ENCODE measurements at regions not wholly inside any gene's neighbourhood (a gene's known extent, or its start where the extent isn't known, plus 50 kb on each side); places are given as distances from the start of the nearest gene placed in this dataset.

DNA sequence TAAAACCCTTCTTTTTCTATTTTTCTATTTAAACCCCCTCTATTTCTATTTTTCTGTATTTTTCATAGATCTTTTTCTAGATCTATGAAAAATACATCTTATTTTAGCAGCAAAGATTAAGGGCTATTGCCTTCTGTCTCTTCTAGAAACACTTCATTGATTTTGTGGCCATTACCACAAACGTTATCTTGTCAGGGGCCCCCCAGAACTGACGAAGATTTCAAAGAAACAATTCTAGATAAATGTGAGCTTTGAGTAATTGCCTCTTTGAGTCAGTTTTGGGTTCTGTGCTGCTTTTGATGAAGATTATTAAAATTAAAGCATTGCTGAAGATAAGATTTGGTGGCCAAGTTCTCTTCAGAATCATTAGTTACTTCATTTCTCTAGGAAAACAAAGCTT is 279.6 kb upstream of the PEX5L start:
- Mint-ChIP-seq H3K4me3 (no peak overlapping the region), H3K36me3 (no peaks in the 10 kb centered on the region), H3K27me3 (ENCODE audit: low read depth in 3 of 3) (peaks cover 0 to 2% (median 0%) of the 10 kb centered on the region in 3 donors), H3K9me3 (peaks cover 0 to 8% (median 2%) of the 10 kb centered on the region in 6 donors), H3K4me1 (no peaks in the 10 kb centered on the region), H3K27ac (no peak overlapping the region)
- no peak for DNase-seq

DNA sequence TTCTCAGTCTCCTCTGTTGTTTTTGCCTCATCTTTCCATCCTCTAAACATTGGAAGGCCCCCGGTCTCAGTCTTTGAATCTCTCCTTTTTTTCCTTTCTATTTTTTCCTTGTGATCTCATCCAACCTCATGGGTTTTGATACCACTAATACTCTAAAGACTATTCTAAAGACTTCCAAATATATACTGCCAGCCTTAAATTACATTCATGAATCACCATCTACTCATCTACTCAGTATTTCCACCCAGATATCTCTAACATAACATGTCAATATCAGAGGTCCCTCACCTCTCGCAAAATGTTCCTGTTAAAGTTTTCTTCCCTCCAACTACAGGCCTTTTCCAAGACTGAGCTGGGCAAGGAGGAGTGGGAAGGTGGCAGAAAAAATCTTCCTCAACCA is 282.5 kb upstream of the TTC14 start:
- Mint-ChIP-seq H3K36me3 (peaks cover 0 to 3% (median 0%) of the 10 kb centered on the region in 3 donors), H3K9me3 (peaks cover 0 to 21% (median 5%) of the 10 kb centered on the region in 6 donors), H3K27me3 (ENCODE audit: low read depth in 3 of 3) (peaks cover 0 to 1% (median 0%) of the 10 kb centered on the region in 3 donors), H3K27ac (no peak overlapping the region), H3K4me3 (no peak overlapping the region), H3K4me1 (no peaks in the 10 kb centered on the region)
- DNase-seq = no peak

DNA sequence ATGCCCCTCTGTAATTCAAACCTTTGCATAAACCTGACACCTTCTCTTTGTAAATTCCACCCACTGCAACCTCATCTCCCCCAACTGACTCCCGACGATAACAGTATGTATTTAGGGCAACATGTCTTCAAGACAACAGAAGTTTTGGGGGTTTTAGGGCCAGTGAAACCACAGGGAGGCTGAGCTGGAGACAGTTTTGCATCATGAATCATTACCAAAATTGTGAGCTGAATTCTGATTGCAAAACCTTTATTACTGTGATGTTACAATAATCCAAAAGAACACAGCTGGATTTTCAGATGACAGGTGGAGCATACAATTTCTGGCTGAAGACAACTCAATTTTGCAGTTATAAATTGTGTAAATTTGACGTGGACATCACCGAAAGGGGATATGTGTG is 281.3 kb upstream of the TTC14 start:
- Mint-ChIP-seq H3K27ac (no peak overlapping the region), H3K36me3 (peaks cover 0 to 3% (median 0%) of the 10 kb centered on the region in 3 donors), H3K4me3 (no peak overlapping the region)

DNA sequence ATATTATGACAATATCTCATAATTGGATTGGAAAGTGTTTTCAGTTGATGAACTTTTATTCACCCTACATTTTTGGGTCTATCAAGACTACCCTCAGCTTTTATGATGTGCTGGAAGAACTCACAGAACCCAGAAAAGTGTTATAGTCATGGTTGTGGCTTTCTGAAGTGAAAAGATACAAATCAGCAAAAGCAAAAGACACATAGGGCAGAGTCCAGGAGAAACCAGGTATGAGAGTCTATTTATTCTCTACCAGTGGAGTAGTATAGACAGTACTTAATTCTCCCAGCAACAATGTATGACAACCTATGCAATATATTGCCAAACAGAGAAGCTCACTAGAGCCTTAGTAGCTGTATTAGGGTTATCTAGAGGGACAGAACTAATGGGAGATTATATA is 280.4 kb upstream of the TTC14 start:
- Mint-ChIP-seq H3K9me3 (peaks cover 0 to 23% (median 8%) of the 10 kb centered on the region in 6 donors), H3K4me1 (no peaks in the 10 kb centered on the region), H3K27ac (no peak overlapping the region), H3K36me3 (peaks cover 0 to 3% (median 0%) of the 10 kb centered on the region in 3 donors), H3K27me3 (ENCODE audit: low read depth in 3 of 3) (no peaks in the 10 kb centered on the region), H3K4me3 (no peak overlapping the region)
- DNase-seq = no peak

More for the DNA sequence above, 281.3 kb upstream of the TTC14 start:
- DNase-seq = no peak
- Mint-ChIP-seq H3K9me3 (peaks cover 0 to 23% (median 8%) of the 10 kb centered on the region in 6 donors), H3K27me3 (ENCODE audit: low read depth in 3 of 3) (no peaks in the 10 kb centered on the region), H3K4me1 (no peaks in the 10 kb centered on the region)

DNA sequence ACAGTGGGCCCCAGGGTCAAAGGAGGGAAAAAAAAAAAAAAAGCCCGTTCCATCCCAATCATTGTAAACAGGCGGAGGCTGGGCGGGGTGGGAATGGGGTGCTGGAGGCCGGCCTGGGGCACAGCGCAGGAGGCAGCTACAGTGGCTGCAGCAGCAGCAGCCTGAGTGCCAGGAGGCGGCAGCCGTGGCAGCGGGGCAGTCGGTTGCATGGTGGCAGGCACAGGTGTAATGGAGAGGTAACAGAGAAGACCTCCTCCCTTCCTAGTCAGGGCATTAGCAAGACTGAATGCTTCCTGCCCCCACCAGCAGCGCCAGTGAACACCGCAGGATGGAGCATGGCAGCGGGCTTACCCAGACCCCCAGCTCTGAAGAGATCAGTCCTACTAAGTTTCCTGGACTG is 279.1 kb upstream of the TTC14 start:
- Mint-ChIP-seq H3K27ac (no peak overlapping the region), H3K4me3 (no peak overlapping the region), H3K36me3 (peaks cover 0 to 3% (median 0%) of the 10 kb centered on the region in 3 donors), H3K4me1 (no peaks in the 10 kb centered on the region), H3K9me3 (peaks cover 0 to 23% (median 8%) of the 10 kb centered on the region in 6 donors), H3K27me3 (ENCODE audit: low read depth in 3 of 3) (no peaks in the 10 kb centered on the region)
- no peak for DNase-seq

DNA sequence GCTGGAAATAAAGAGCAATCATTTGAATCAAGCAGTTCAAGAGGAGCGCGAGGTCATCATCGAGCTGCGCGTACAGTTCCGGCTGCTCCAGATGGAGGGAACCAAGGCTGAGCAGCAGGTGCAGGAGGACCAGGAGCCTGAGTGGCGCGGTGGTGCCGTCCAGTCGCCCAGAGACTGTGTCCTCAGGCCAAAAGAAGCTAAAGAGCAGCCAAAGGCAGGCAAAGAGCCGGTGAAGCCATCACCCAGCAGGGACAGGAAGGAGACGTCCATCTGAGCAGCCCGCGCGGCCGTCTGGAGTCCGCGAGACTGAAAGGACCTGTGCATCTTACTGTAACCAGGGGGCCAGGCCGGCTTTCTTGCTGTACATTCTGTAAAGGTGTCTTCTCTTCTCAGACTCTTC is 277.2 kb upstream of the TTC14 start:
- H3K36me3 Mint-ChIP-seq = peaks cover 0 to 3% (median 0%) of the 10 kb centered on the region in 3 donors
- no peak overlapping the region for H3K27ac Mint-ChIP-seq
- H3K4me1 Mint-ChIP-seq = no peaks in the 10 kb centered on the region
- no peaks in the 10 kb centered on the region for H3K27me3 Mint-ChIP-seq (ENCODE audit: low read depth in 3 of 3)
- no peak for DNase-seq
- peaks cover 0 to 23% (median 9%) of the 10 kb centered on the region in 6 donors for H3K9me3 Mint-ChIP-seq
- H3K4me3 Mint-ChIP-seq = no peak overlapping the region

DNA sequence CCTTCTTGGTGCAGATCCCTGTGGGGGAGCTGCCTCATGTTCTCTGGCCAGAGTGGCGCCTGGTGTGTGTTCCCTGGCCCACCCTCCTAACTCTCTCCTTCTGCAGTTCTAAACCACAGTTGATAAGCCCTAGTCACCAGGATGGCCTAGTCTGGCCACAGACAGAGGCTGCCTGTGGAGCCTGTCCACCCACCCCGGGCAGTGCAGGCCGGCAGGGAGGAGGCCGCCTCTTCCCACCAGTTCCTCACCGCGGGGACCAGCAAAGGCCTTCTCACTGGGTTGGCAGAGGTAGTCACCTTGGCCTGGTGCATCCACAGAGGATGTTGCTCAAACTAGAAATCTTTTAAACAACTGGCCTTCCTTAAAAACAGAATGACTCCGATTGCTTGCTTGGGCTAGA is 276.4 kb upstream of the TTC14 start:
- Mint-ChIP-seq H3K27ac (no peak overlapping the region), H3K4me1 (no peaks in the 10 kb centered on the region), H3K36me3 (peaks cover 0 to 3% (median 0%) of the 10 kb centered on the region in 3 donors), H3K4me3 (no peak overlapping the region), H3K27me3 (ENCODE audit: low read depth in 3 of 3) (peaks cover 0 to 2% (median 0%) of the 10 kb centered on the region in 3 donors), H3K9me3 (peaks cover 0 to 28% (median 10%) of the 10 kb centered on the region in 6 donors)
- no peak for DNase-seq

DNA sequence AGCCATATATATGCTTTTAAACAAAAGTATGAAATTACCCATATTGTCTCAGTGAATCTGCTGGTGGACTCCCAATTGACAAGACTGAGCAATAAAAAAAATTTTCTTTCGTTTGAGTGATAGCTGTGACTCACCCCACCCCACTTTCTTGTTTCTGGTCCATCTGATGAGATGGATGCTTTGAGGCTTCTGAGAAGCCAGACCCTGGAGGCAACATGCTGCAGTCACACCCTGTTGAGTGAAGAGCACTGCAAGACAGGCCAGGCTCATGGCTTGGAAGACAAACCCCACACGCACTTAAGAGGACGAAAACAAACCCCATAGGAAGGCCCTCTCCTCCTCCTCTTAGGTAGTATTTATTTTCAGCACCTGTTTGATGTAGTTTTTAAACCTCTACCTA is 276.0 kb upstream of the TTC14 start:
- DNase-seq = no peak
- no peak overlapping the region for H3K27ac Mint-ChIP-seq
- H3K4me1 Mint-ChIP-seq = no peaks in the 10 kb centered on the region
- no peak overlapping the region for H3K4me3 Mint-ChIP-seq
- peaks cover 0 to 2% (median 0%) of the 10 kb centered on the region in 3 donors for H3K27me3 Mint-ChIP-seq (ENCODE audit: low read depth in 3 of 3)
- peaks cover 0 to 3% (median 0%) of the 10 kb centered on the region in 3 donors for H3K36me3 Mint-ChIP-seq
- H3K9me3 Mint-ChIP-seq = peaks cover 0 to 28% (median 10%) of the 10 kb centered on the region in 6 donors

DNA sequence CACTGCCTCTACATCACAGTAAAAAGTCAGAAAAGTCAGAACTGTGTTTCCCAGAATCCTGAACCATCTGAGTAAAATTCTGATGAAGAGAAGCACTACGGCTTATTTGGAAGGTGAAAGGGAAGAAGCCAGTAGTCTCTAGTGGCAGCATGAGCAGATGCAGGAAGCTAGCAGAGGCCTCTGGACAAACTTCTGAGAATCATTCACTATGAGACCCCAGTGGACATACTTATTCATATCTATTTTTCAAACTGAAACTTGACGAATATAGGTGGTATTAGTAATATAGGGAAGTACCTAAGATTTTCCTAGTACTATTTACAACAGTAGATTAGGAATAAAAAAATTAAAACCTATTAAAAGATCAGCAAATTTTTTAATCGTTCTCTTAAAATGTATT is 272.8 kb upstream of the TTC14 start:
- no peak overlapping the region for H3K4me3 Mint-ChIP-seq
- H3K27me3 Mint-ChIP-seq (ENCODE audit: low read depth in 3 of 3) = peaks cover 0 to 2% (median 0%) of the 10 kb centered on the region in 3 donors
- H3K4me1 Mint-ChIP-seq = no peaks in the 10 kb centered on the region
- no peak for DNase-seq
- no peaks in the 10 kb centered on the region for H3K36me3 Mint-ChIP-seq
- peaks cover 0 to 17% (median 9%) of the 10 kb centered on the region in 6 donors for H3K9me3 Mint-ChIP-seq
- no peak overlapping the region for H3K27ac Mint-ChIP-seq

DNA sequence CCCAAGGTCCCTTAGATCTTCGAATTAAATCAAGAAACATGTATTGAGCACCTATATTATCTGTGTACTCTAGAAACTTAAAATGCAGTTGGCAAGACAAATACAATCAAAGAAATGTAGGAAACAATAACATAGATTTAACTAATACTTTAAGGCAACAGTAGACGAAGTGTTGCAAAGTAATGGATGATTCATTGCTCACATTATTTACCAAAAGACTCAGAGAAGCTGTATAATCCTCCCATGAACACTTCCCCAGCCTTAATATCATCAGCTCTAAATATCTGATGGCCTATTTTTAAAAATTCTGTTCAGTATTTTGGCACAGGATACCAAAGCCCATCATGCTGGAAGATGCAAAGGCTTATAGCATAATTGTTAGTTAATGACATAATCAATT is 272.1 kb upstream of the TTC14 start:
- DNase-seq = no peak
- H3K27me3 Mint-ChIP-seq (ENCODE audit: low read depth in 3 of 3) = peaks cover 0 to 2% (median 0%) of the 10 kb centered on the region in 3 donors
- no peaks in the 10 kb centered on the region for H3K36me3 Mint-ChIP-seq
- no peaks in the 10 kb centered on the region for H3K4me1 Mint-ChIP-seq
- no peak overlapping the region for H3K27ac Mint-ChIP-seq
- H3K9me3 Mint-ChIP-seq = peaks cover 0 to 12% (median 5%) of the 10 kb centered on the region in 6 donors
- H3K4me3 Mint-ChIP-seq = no peak overlapping the region

DNA sequence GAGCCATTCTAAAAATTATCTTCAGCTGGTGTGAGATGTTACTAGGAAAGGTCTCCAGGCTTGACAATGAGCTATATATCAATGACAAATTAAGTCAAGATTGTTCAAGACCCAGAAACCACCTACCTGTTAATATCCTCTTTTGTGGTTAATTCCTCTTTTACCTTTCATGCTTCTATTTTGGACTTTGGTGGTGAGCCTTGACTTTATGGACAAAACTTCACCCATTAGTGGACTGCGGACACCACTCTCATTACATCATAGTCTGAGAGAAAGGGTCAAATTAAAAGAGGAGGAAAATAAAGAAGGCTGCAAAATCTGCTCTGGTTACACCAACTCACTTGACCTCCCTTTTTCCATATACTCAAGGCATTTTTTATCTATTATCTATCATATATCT is 271.5 kb upstream of the TTC14 start:
- Mint-ChIP-seq H3K27me3 (ENCODE audit: low read depth in 3 of 3) (peaks cover 0 to 2% (median 0%) of the 10 kb centered on the region in 3 donors), H3K27ac (no peak overlapping the region), H3K9me3 (peaks cover 0 to 13% (median 5%) of the 10 kb centered on the region in 6 donors), H3K4me1 (no peaks in the 10 kb centered on the region), H3K4me3 (no peak overlapping the region), H3K36me3 (no peaks in the 10 kb centered on the region)
- DNase-seq = no peak

DNA sequence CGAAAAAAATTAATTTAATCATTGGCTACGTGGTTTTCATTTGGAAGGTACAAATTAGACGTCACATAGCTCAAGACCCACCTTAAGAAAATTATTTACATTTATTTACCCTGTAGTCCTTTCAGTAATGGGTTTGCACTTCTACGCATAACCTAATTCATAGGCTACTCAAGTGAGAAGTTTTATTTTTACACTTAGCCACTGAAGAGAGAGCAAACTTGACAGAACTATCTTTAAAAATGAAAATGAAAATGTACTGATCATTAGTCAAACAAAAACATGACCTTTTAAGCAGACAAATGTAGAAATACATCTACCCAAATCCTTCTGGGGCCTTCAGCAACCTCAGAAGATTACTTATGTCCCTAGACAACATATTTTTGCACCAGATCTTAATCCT is 269.4 kb upstream of the TTC14 start:
- H3K36me3 Mint-ChIP-seq = no peaks in the 10 kb centered on the region
- no peak overlapping the region for H3K27ac Mint-ChIP-seq
- no peak for DNase-seq
- H3K9me3 Mint-ChIP-seq = peaks cover 0 to 26% (median 7%) of the 10 kb centered on the region in 6 donors
- no peak overlapping the region for H3K4me3 Mint-ChIP-seq
- no peaks in the 10 kb centered on the region for H3K4me1 Mint-ChIP-seq
- peaks cover 0 to 2% (median 0%) of the 10 kb centered on the region in 3 donors for H3K27me3 Mint-ChIP-seq (ENCODE audit: low read depth in 3 of 3)

DNA sequence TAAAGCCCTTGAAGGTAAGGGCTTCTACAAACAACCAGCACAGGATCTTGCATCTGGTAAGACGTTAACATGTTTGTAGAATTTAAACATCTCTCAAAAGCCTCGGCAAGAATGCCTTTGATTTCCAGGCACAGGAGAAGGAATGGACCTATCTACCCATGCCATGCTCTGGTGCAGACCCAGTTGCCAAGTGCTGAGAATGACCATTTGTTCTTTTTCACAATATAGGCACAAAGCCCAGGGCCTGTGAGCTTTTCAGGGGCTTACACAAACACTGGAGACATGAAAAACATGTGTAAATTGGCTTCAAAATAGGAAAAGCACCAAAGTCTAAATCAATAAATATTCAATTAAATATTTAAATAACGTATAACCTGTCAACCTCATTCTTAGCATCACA is 266.9 kb upstream of the TTC14 start:
- Mint-ChIP-seq H3K27me3 (ENCODE audit: low read depth in 3 of 3) (peaks cover 0 to under 1% (median 0%) of the 10 kb centered on the region in 3 donors), H3K36me3 (no peaks in the 10 kb centered on the region), H3K9me3 (peaks cover 0 to 24% (median 6%) of the 10 kb centered on the region in 6 donors), H3K4me1 (no peaks in the 10 kb centered on the region), H3K27ac (no peak overlapping the region), H3K4me3 (no peak overlapping the region)
- no peak for DNase-seq

DNA sequence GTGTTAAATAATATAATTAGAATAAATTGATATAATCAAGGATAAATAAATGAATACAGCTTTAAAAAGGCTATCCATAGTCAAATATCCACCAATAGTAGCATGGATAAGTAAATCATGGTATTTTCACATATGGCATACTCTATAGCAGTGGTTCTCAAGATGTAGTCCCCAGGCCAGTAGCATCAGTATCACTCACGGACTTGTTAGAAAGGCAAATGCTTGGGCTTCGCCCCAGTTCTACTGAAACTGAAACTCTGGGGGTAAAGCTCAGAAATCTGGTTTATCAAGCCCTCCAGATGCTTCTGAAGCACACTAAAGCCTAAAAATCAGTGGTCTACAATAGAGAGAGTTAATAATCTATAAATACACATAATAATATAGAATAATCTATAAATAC is 261.6 kb upstream of the TTC14 start:
- no peak for DNase-seq
- Mint-ChIP-seq H3K4me1 (no peaks in the 10 kb centered on the region), H3K36me3 (no peaks in the 10 kb centered on the region), H3K27ac (no peak overlapping the region), H3K4me3 (no peak overlapping the region), H3K27me3 (ENCODE audit: low read depth in 3 of 3) (no peaks in the 10 kb centered on the region), H3K9me3 (peaks cover 0 to 24% (median 11%) of the 10 kb centered on the region in 6 donors)

DNA sequence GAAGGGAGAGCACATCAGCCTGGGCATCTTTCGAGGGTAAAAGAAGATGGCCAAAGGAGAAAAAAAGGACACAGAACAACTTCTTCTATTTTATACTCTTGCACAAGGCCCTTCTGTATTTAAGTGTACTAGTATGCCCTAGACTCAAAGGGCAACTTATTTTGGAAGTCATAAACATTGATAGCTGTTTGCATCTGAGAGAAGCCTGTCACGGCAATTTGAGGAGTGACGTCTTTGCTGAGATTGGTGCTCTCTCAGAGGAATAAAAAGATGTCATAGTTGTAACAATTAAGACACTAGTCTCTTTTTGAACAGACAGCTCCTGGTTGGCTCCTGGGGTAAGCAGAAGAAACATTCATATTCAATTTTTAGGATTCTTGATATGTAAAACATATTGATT is 260.4 kb upstream of the TTC14 start:
- Mint-ChIP-seq H3K4me1 (no peaks in the 10 kb centered on the region), H3K9me3 (peaks cover 0 to 18% (median 11%) of the 10 kb centered on the region in 6 donors), H3K4me3 (no peak overlapping the region), H3K27me3 (ENCODE audit: low read depth in 3 of 3) (no peaks in the 10 kb centered on the region), H3K36me3 (no peaks in the 10 kb centered on the region), H3K27ac (no peak overlapping the region)
- no peak for DNase-seq
